Lower lobe of right lung (tissue), 2 donors: ENCODE measurements at regions not wholly inside any gene's neighbourhood (a gene's known extent, or its start where the extent isn't known, plus 50 kb on each side); places are given as distances from the start of the nearest gene placed in this dataset.

ENCODE experiments used
- ATAC-seq, 2 donors: fragments of 200-7000 bp; cut with Tn5 transposase; one replicate each; pipeline ENCODE4 v1.9.1; 2020 to 2022; ENCODE audit warnings: mild to moderate bottlenecking in 2 of 2, moderate library complexity in 2 of 2
- DNase-seq: peaks from one replicate; pipeline ENCODE4 v3.0.0-alpha.2; 2020
- H3K27ac ChIP-seq: fragments of 200-600 bp; one replicate; pipeline ENCODE4 v1.8.0; 2022
- H3K27me3 ChIP-seq: fragments of 200-600 bp; one replicate; pipeline ENCODE4 v1.8.0; 2022; ENCODE audit warnings: low read depth
- H3K36me3 ChIP-seq: fragments of 200-600 bp; one replicate; pipeline ENCODE4 v1.8.0; 2022; ENCODE audit warnings: mild to moderate bottlenecking
- H3K4me1 ChIP-seq: fragments of 200-600 bp; one replicate; pipeline ENCODE4 v1.8.0; 2022
- H3K4me3 ChIP-seq: fragments of 200-600 bp; one replicate; pipeline ENCODE4 v1.8.0; 2022; ENCODE audit warnings: mild to moderate bottlenecking
- H3K9me3 ChIP-seq: fragments of 200-600 bp; one replicate; pipeline ENCODE4 v1.8.0; 2022
- intact Hi-C: fragments of 100-400 bp; cut with DNase I; formaldehyde crosslinking; loops from one replicate; pipeline ENCODE4 v1.11.0; 2022
- TF ChIP-seq, protein P1 (sequence below): fragments of 200-600 bp; IDR thresholded peaks from one replicate; pipeline ENCODE4 v1.8.0; 2022; ENCODE audit warnings: antibody characterized with exemption, mild to moderate bottlenecking
- donor health status: DM: no; HTN: yes; CAD: no; lungs with severe emphysema.

DNA sequence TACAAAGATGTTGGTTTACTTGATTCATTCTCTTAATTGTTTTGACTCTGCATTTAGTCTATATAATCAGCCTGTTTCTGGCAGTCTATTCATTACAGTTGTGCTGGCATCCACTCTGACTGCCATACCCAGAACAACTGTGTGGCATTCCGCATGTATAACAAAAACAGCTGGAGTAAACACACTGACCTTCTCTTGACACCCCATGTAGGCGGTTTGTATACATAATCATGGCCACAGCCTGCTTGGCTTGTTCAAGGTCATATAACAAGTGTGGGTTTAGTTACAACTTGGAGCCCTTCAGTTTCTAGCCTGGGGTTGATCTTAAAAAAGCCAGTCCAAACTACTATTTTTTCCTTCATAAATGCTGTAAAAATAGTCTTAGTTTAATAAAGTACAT lies 70.9 kb downstream of the MBL2 start:
- TF ChIP-seq, protein P1, sequence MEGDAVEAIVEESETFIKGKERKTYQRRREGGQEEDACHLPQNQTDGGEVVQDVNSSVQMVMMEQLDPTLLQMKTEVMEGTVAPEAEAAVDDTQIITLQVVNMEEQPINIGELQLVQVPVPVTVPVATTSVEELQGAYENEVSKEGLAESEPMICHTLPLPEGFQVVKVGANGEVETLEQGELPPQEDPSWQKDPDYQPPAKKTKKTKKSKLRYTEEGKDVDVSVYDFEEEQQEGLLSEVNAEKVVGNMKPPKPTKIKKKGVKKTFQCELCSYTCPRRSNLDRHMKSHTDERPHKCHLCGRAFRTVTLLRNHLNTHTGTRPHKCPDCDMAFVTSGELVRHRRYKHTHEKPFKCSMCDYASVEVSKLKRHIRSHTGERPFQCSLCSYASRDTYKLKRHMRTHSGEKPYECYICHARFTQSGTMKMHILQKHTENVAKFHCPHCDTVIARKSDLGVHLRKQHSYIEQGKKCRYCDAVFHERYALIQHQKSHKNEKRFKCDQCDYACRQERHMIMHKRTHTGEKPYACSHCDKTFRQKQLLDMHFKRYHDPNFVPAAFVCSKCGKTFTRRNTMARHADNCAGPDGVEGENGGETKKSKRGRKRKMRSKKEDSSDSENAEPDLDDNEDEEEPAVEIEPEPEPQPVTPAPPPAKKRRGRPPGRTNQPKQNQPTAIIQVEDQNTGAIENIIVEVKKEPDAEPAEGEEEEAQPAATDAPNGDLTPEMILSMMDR: no peak
- no peaks in the 10 kb centered on the region for H3K4me1 ChIP-seq
- H3K9me3 ChIP-seq: no peaks in the 10 kb centered on the region
- no peak overlapping the region for H3K27ac ChIP-seq
- no peaks in the 10 kb centered on the region for H3K27me3 ChIP-seq
- no peak overlapping the region for H3K4me3 ChIP-seq
- DNase-seq: no peak
- no peak for ATAC-seq
- intact Hi-C loops: no loop called here
- no peaks in the 10 kb centered on the region for H3K36me3 ChIP-seq

DNA sequence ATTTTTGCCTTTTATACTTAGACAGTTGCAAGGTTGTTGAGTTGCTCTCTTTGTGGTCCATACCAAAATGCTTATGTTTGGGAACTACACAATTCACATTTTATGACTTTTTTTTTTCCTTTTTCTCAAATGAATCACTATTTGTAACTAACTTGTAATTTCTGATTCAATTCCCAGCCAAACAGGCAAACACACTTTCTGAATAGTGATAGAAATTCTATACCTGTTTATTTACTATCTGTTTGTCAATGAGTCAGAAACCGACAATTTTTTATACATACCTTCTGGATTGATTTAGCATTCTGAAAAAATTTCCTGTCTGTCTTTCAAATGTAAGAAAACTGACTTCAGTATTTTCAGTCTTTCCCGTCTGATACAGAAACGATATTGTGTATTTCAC lies 69.1 kb downstream of the MBL2 start:
- Histone ChIP-seq H3K4me3 (no peak overlapping the region), H3K4me1 (no peaks in the 10 kb centered on the region), H3K27me3 (no peaks in the 10 kb centered on the region), H3K36me3 (no peaks in the 10 kb centered on the region), H3K27ac (no peak overlapping the region), H3K9me3 (no peaks in the 10 kb centered on the region)
- DNase-seq (no peak), ATAC-seq (no peak)
- TF ChIP-seq, protein P1: no peak
- intact Hi-C loops: no loop called here

DNA sequence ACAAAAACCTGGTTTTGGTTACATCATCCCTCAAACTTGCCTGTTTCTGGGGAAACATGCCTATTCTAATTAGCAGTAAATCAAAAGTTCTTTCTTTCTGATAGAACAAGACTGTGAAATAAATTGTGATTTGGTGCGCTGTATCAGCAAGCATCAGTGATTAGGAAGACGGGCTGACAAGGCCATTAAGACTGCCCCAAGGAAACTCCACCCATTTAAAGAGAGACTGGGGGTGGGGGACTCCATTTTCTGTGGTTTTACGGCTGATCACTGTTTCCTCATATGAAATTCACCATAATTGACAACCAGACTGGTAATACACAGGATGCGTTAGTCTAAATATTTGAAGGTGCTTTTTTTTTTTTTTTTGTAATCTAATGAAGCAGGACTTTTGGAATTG lies 68.7 kb downstream of the MBL2 start:
- Histone ChIP-seq H3K4me3 (no peak overlapping the region), H3K4me1 (no peaks in the 10 kb centered on the region), H3K9me3 (no peaks in the 10 kb centered on the region), H3K27me3 (no peaks in the 10 kb centered on the region), H3K27ac (no peak overlapping the region), H3K36me3 (no peaks in the 10 kb centered on the region)
- TF ChIP-seq, protein P1: no peak
- intact Hi-C loops: no loop called here
- ATAC-seq (no peak), DNase-seq (no peak)

DNA sequence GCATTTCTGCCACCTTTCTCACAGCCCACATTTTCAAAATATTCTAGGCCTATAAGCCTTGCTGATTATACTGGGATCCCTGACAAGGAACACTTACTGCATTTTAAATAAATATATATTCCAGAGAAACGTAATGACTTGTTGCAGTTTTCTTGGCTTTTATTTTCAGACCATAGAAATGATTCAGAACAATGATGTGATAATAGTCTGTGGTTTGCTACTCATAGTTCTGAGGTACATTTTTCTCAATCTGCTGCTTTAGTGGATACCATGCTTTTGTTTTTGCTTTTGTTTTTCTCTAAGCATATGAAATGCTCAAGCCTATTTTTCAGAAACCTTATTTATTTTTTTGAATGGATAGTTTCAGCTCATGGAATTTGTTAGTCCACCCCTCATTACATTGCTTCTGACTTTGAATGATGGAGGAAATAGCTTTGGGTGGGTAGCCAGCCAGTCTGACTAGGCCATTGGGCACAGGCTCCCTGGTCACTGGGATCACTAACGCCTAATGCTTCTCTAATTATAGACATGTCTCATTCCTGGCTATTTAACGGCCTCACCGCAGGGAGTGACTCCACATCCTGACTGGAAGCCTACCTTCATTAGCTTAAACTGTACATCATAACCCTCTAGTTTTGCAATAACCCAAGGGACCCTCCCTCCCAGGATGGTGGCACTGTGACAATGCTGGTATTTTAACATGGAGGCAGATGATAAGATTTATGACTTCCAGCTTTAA lies 66.1 kb downstream of the MBL2 start:
- Histone ChIP-seq H3K9me3 (no peaks in the 10 kb centered on the region), H3K27ac (no peak overlapping the region), H3K4me3 (no peak overlapping the region), H3K27me3 (no peaks in the 10 kb centered on the region), H3K36me3 (no peaks in the 10 kb centered on the region), H3K4me1 (no peaks in the 10 kb centered on the region)
- intact Hi-C loops: no loop called here
- DNase-seq (no peak), ATAC-seq (no peak)
- TF ChIP-seq, protein P1: no peak
